ENCODE measurements at regions not wholly inside any gene's neighbourhood (a gene's known extent, or its start where the extent isn't known, plus 50 kb on each side); places are given as distances from the start of the nearest gene placed in this dataset.

GRCh38 chr9:14421291-14421690 lies 107.3 kb upstream of the NFIB start:
- TF ChIP-seq CTCF (IDR thresholded peaks at IDR 0.05 in 8 of 11, conservative IDR thresholded peaks at IDR 0.05 in 3 of 11), result no peak
- TF ChIP-seq POLR2A (IDR thresholded peaks at IDR 0.05), result no peak
- TF ChIP-seq POLR2AphosphoS5 (IDR thresholded peaks at IDR 0.05), result no peak
